B cell (primary cell): ENCODE measurements at regions not wholly inside any gene's neighbourhood (a gene's known extent, or its start where the extent isn't known, plus 50 kb on each side); places are given as distances from the start of the nearest gene placed in this dataset.

Experiments used
- ATAC-seq: fragments of 200-7000 bp; cut with Tn5 transposase; one replicate; pipeline ENCODE4 v1.10.0; 2021; ENCODE audit warnings: low read depth, mild to moderate bottlenecking, moderate number of reproducible peaks, moderate library complexity
- CTCF ChIA-PET: fragments of 350-600 bp; sonication (Branson Sonifier 250); formaldehyde crosslinking; loops from one replicate; lab custom pipeline; 2021; ENCODE audit warnings: antibody characterized with exemption, inconsistent platforms; lab: Charles Lee
- POLR2A ChIA-PET: fragments of 350-600 bp; sonication (Branson Sonifier 250); formaldehyde crosslinking; loops from one replicate; lab custom pipeline; 2021; ENCODE audit warnings: antibody characterized with exemption; lab: Charles Lee
- DNase-seq: peaks from one replicate; pipeline ENCODE4 v3.0.0; 2013
- H2AFZ ChIP-seq: 2 replicates; pipeline ENCODE4 v1.6.1; 2012; ENCODE audit warnings: mild to moderate bottlenecking, low read depth, low read length; ENCODE audit not compliant: insufficient read depth, poor library complexity, severe bottlenecking
- H3K27ac ChIP-seq, 2 donors: 1 replicate in 1 of 2; 2 replicates in 1 of 2; pipeline ENCODE4 v1.5.1; 2012 to 2013; ENCODE audit warnings: low read length in 2 of 2, mild to moderate bottlenecking in 2 of 2, moderate library complexity in 1 of 2
- H3K27me3 ChIP-seq, 4 experiments: fragments of 200-600 bp in 1 of 4; sonication (generic) in 1 of 4; replicated peaks in 1 of 4; 1 replicate in 2 of 4; 2 replicates in 2 of 4; pipeline versions ENCODE4 v1.6.1 to v1.7.0; 2013 to 2016; ENCODE audit warnings: low read length in 3 of 4, mild to moderate bottlenecking in 2 of 4, mixed read lengths in 1 of 4, moderate library complexity in 1 of 4; ENCODE audit not compliant: insufficient read depth in 4 of 4, control insufficient read depth in 3 of 4; ENCODE audit errors: control extremely low read depth in 1 of 4
- H3K36me3 ChIP-seq, 2 experiments: replicated peaks in 1 of 2; 1 replicate in 1 of 2; 2 replicates in 1 of 2; pipeline versions ENCODE4 v1.6.1 to v1.7.1; 2013; ENCODE audit warnings: low read length in 1 of 2; ENCODE audit not compliant: insufficient read depth in 2 of 2, control insufficient read depth in 1 of 2; ENCODE audit errors: control extremely low read depth in 1 of 2, extremely low read depth in 1 of 2
- H3K4me1 ChIP-seq, 2 donors: fragments of 200-600 bp in 1 of 2; sonication (generic) in 1 of 2; 1 replicate in 1 of 2; 2 replicates in 1 of 2; pipeline versions ENCODE4 v1.5.1 to v1.6.1; 2013 to 2017; ENCODE audit warnings: low read length in 2 of 2; ENCODE audit not compliant: control insufficient read depth in 2 of 2, insufficient read depth in 2 of 2
- H3K4me2 ChIP-seq: replicated peaks from 2 replicates; pipeline ENCODE3; 2012; ENCODE audit warnings: mild to moderate bottlenecking, low read depth, low read length; ENCODE audit not compliant: poor library complexity, severe bottlenecking
- H3K4me3 ChIP-seq, 5 experiments: fragments of 200-600 bp in 1 of 5; sonication (generic) in 1 of 5; 1 replicate in 3 of 5; 2 replicates in 2 of 5; pipeline versions ENCODE4 v1.5.1 to v1.7.0; 2011 to 2016; ENCODE audit warnings: low read length in 4 of 5, mild to moderate bottlenecking in 4 of 5, low read depth in 2 of 5, control low read depth in 1 of 5, moderate library complexity in 1 of 5; ENCODE audit not compliant: insufficient read depth in 1 of 5; ENCODE audit errors: control extremely low read depth in 1 of 5, extremely low read depth in 1 of 5
- H3K79me2 ChIP-seq: fragments of 200-600 bp; sonication (generic); one replicate; pipeline ENCODE4 v1.6.0; 2016; ENCODE audit warnings: low read length; ENCODE audit not compliant: control insufficient read depth, insufficient read depth
- H3K9ac ChIP-seq: fragments of 200-600 bp; sonication (generic); 2 replicates; pipeline ENCODE4 v1.6.1; 2017; ENCODE audit warnings: mild to moderate bottlenecking, low read length, moderate library complexity
- H3K9me3 ChIP-seq, 3 donors: one replicate each; pipeline versions ENCODE4 v1.6.1 to v1.7.1; 2013; ENCODE audit warnings: low read length in 2 of 3; ENCODE audit not compliant: control insufficient read depth in 2 of 3, insufficient read depth in 1 of 3; ENCODE audit errors: control extremely low read depth in 1 of 3
- H4K20me1 ChIP-seq: 2 replicates; pipeline ENCODE4 v1.6.0; 2012; ENCODE audit warnings: mild to moderate bottlenecking, low read length; ENCODE audit not compliant: insufficient read depth, control insufficient read depth, poor library complexity, severe bottlenecking
- H3K27ac Mint-ChIP-seq: one replicate; pipeline ENCODE4 v1.8.0; 2021; ENCODE audit warnings: mixed read lengths
- H3K27me3 Mint-ChIP-seq: one replicate; pipeline ENCODE4 v1.8.0; 2021; ENCODE audit warnings: mixed read lengths
- H3K4me1 Mint-ChIP-seq: one replicate; pipeline ENCODE4 v1.8.0; 2021; ENCODE audit warnings: mixed read lengths
- H3K4me3 Mint-ChIP-seq: one replicate; pipeline ENCODE4 v1.8.0; 2021; ENCODE audit warnings: mixed read lengths
- H3K9me3 Mint-ChIP-seq: one replicate; pipeline ENCODE4 v1.8.0; 2022; ENCODE audit warnings: mixed read lengths; ENCODE audit not compliant: insufficient read depth
- CTCF ChIP-seq: fragments of 200-600 bp; IDR thresholded peaks from one replicate; pipeline ENCODE4 v1.8.0; 2022; ENCODE audit warnings: antibody characterized with exemption, mild to moderate bottlenecking
- EZH2 ChIP-seq: IDR thresholded peaks from 2 replicates; pipeline ENCODE4 v1.6.1; 2012; ENCODE audit warnings: borderline replicate concordance, low read depth, mild to moderate bottlenecking, moderate library complexity, low read length; ENCODE audit not compliant: insufficient read depth, poor library complexity, severe bottlenecking
- WGBS: methylation state at CpG from one replicate; pipeline ENCODE4 v1.1.5; 2013; ENCODE audit warnings: missing lambda C conversion rate; ENCODE audit not compliant: insufficient coverage; 5-methylcytosine and 5-hydroxymethylcytosine counted together
- intact Hi-C: fragments of 100-400 bp; cut with micrococcal nuclease; formaldehyde crosslinking; loops from one replicate; pipeline ENCODE4 v1.10.0; 2022

GRCh38 chr14:97416550-97416949, 619.4 kb downstream of the VRK1 start:
- H3K4me1 Mint-ChIP-seq, result no peaks in the 10 kb centered on the region
- peaks cover 0 to 7% (median 0%) of the 10 kb centered on the region in 3 donors for H3K9me3 ChIP-seq
- no peaks in the 10 kb centered on the region for H3K9me3 Mint-ChIP-seq
- ChIA-PET CTCF (no interaction called here), POLR2A (no interaction called here)
- H3K27ac ChIP-seq, result no peak overlapping the region
- WGBS, result 91% methylated on average over 4 of the region's 5 CpGs
- no peak overlapping the region for H2AFZ ChIP-seq
- intact Hi-C loops, result no loop called here
- H3K4me3 Mint-ChIP-seq, result no peak overlapping the region
- no peak for DNase-seq
- H3K27ac Mint-ChIP-seq, result no peak overlapping the region
- no peak overlapping the region for H3K9ac ChIP-seq
- no peaks in the 10 kb centered on the region for H3K36me3 ChIP-seq
- H3K4me2 ChIP-seq, result no peak overlapping the region
- no peak for ATAC-seq
- peaks cover 13% of the 10 kb centered on the region for H3K27me3 Mint-ChIP-seq
- no peaks in the 10 kb centered on the region for H3K79me2 ChIP-seq
- TF ChIP-seq CTCF (no peak), EZH2 (no peak)
- H3K27me3 ChIP-seq, result peaks cover 0 to 26% (median 12%) of the 10 kb centered on the region in 4 experiments
- H4K20me1 ChIP-seq, result no peaks in the 10 kb centered on the region
- no peaks in the 10 kb centered on the region for H3K4me1 ChIP-seq
- no peak overlapping the region for H3K4me3 ChIP-seq

- ATAC-seq, result no peak
Measured at GRCh38 chr14:97417331-97417730, 620.1 kb downstream of the VRK1 start.

More at GRCh38 chr14:97417331-97417730, 620.1 kb downstream of the VRK1 start:
- WGBS, result 100% methylated on average over 1 of the region's 3 CpGs
- Mint-ChIP-seq H3K9me3 (no peaks in the 10 kb centered on the region), H3K27ac (no peak overlapping the region), H3K4me1 (no peaks in the 10 kb centered on the region), H3K27me3 (peaks cover 13% of the 10 kb centered on the region), H3K4me3 (no peak overlapping the region)
- Histone ChIP-seq H3K4me1 (no peaks in the 10 kb centered on the region), H3K27ac (no peak overlapping the region), H3K9ac (no peak overlapping the region), H3K4me2 (no peak overlapping the region), H2AFZ (no peak overlapping the region), H3K36me3 (no peaks in the 10 kb centered on the region), H3K27me3 (peaks cover 0 to 20% (median 8%) of the 10 kb centered on the region in 4 experiments), H3K9me3 (peaks cover 0 to 7% (median 0%) of the 10 kb centered on the region in 3 donors), H3K4me3 (no peak overlapping the region), H3K79me2 (no peaks in the 10 kb centered on the region), H4K20me1 (no peaks in the 10 kb centered on the region)
- DNase-seq, result no peak
- intact Hi-C loops, result no loop called here
- ChIA-PET POLR2A (no interaction called here), CTCF (no interaction called here)
- TF ChIP-seq EZH2 (no peak), CTCF (no peak)
